HG03066 (cell line): ENCODE measurements at regions not wholly inside any gene's neighbourhood (a gene's known extent, or its start where the extent isn't known, plus 50 kb on each side); places are given as distances from the start of the nearest gene placed in this dataset.
"Not testable (repeated sequence)": the region's sequence is repeated elsewhere in the genome, so short reads cannot be mapped to it uniquely, and the experiment has no call there.

Source experiments
- ATAC-seq: cut with Tn5 transposase; IDR thresholded peaks from one replicate; pipeline ENCODE4 v1.9.1; 2021; ENCODE audit warnings: low read depth; ENCODE audit not compliant: unreplicated experiment

- not testable (repeated sequence) for ATAC-seq
Measured at GRCh38 chrX:74181976-74182375, 122.0 kb upstream of the ZCCHC13 start.

- ATAC-seq, result no peak
Measured at GRCh38 chrX:74180716-74181115, 123.3 kb upstream of the ZCCHC13 start.

GRCh38 chrX:74179990-74180389, 124.0 kb upstream of the ZCCHC13 start:
- no peak for ATAC-seq

- no peak for ATAC-seq
Measured at GRCh38 chrX:74179499-74179898, 124.5 kb upstream of the ZCCHC13 start.

GRCh38 chrX:74179071-74179470, 124.9 kb upstream of the ZCCHC13 start:
- no peak for ATAC-seq

GRCh38 chrX:74178536-74178935, 125.4 kb upstream of the ZCCHC13 start:
- ATAC-seq, result no peak

- no peak for ATAC-seq
Measured at GRCh38 chrX:74171465-74171864, 132.5 kb upstream of the ZCCHC13 start.

GRCh38 chrX:74162199-74162598, 141.8 kb upstream of the ZCCHC13 start:
- no peak for ATAC-seq

GRCh38 chrX:74160816-74161215, 143.2 kb upstream of the ZCCHC13 start:
- ATAC-seq, result no peak

GRCh38 chrX:74160358-74160757, 143.6 kb upstream of the ZCCHC13 start:
- no peak for ATAC-seq

- ATAC-seq, result no peak
Measured at GRCh38 chrX:74147439-74147838, 156.5 kb upstream of the ZCCHC13 start.

GRCh38 chrX:74138943-74139342, 165.0 kb upstream of the ZCCHC13 start:
- ATAC-seq, result no peak

GRCh38 chrX:74133156-74133796, 170.7 kb upstream of the ZCCHC13 start:
- ATAC-seq, result no peak

GRCh38 chrX:74132280-74132679, 171.7 kb upstream of the ZCCHC13 start:
- no peak for ATAC-seq

GRCh38 chrX:74119016-74119910, 184.7 kb upstream of the ZCCHC13 start:
- no peak for ATAC-seq

- no peak for ATAC-seq
Measured at GRCh38 chrX:74117962-74118902, 185.7 kb upstream of the ZCCHC13 start.

GRCh38 chrX:74111245-74111644, 192.7 kb upstream of the ZCCHC13 start:
- ATAC-seq, result no peak

GRCh38 chrX:74107666-74108065, 196.3 kb upstream of the ZCCHC13 start:
- no peak for ATAC-seq

GRCh38 chrX:74104356-74105015, 199.5 kb upstream of the ZCCHC13 start:
- ATAC-seq, result no peak

GRCh38 chrX:74098407-74098806, 205.6 kb upstream of the ZCCHC13 start:
- not testable (repeated sequence) for ATAC-seq
